Activated CD8-positive, alpha-beta T cell treated with anti-CD3 and anti-CD28 coated beads for 36 hours (primary cell): ENCODE measurements at regions not wholly inside any gene's neighbourhood (a gene's known extent, or its start where the extent isn't known, plus 50 kb on each side); places are given as distances from the start of the nearest gene placed in this dataset.

Experiments
- ATAC-seq: fragments of 200-7000 bp; cut with Tn5 transposase; one replicate; pipeline ENCODE4 v1.10.0; 2021; ENCODE audit warnings: mild to moderate bottlenecking, moderate library complexity
- CTCF ChIA-PET: fragments of 350-600 bp; sonication (Branson Sonifier 250); formaldehyde crosslinking; loops from one replicate; lab custom pipeline; 2021; ENCODE audit warnings: antibody characterized with exemption; lab: Charles Lee
- POLR2A ChIA-PET: fragments of 350-600 bp; sonication (Branson Sonifier 250); formaldehyde crosslinking; loops from one replicate; lab custom pipeline; 2021; ENCODE audit warnings: antibody characterized with exemption; lab: Charles Lee
- DNase-seq: peaks from one replicate; pipeline ENCODE4 v3.0.0-alpha.2; 2020
- H3K27ac Mint-ChIP-seq: one replicate; pipeline ENCODE4 v1.8.0; 2021; ENCODE audit warnings: mild to moderate bottlenecking, mixed read lengths
- H3K27me3 Mint-ChIP-seq: one replicate; pipeline ENCODE4 v1.8.0; 2021; ENCODE audit warnings: mixed read lengths
- H3K36me3 Mint-ChIP-seq: one replicate; pipeline ENCODE4 v1.8.0; 2021; ENCODE audit warnings: low read depth, mixed read lengths
- H3K4me1 Mint-ChIP-seq: one replicate; pipeline ENCODE4 v1.8.0; 2021; ENCODE audit warnings: low read depth, mixed read lengths
- H3K4me3 Mint-ChIP-seq: one replicate; pipeline ENCODE4 v1.8.0; 2021; ENCODE audit warnings: mild to moderate bottlenecking, moderate library complexity, mixed read lengths
- H3K9me3 Mint-ChIP-seq: one replicate; pipeline ENCODE4 v1.8.0; 2021; ENCODE audit warnings: mixed read lengths
- intact Hi-C: fragments of 100-400 bp; cut with micrococcal nuclease; formaldehyde crosslinking; loops from one replicate; pipeline ENCODE4 v1.10.0; 2022
- TF ChIP-seq, protein P1 (sequence below): fragments of 200-600 bp; IDR thresholded peaks from one replicate; pipeline ENCODE4 v1.8.0; 2022; ENCODE audit warnings: antibody characterized with exemption, mild to moderate bottlenecking

GRCh38 chr22:35150183-35151107 lies 84.5 kb downstream of the ISX start:
- peak; percentile 60 for ATAC-seq
- Mint-ChIP-seq H3K27me3 (peaks cover 27% of the 10 kb centered on the region), H3K27ac (no peak overlapping the region), H3K4me3 (no peak overlapping the region), H3K4me1 (peaks cover 4% of the 10 kb centered on the region), H3K9me3 (no peaks in the 10 kb centered on the region), H3K36me3 (no peaks in the 10 kb centered on the region)
- POLR2A ChIA-PET: no interaction called here
- intact Hi-C loops: no loop called here
- DNase-seq: peak; percentile 79
- CTCF ChIA-PET: interaction anchor here (0.6 to 2.6 kb wide), 30 partner anchors 9 to 1631 kb away, joined by 3 to 12 read pairs (median 4); no protein-coding TSS in a partner anchor
- TF ChIP-seq, protein P1, sequence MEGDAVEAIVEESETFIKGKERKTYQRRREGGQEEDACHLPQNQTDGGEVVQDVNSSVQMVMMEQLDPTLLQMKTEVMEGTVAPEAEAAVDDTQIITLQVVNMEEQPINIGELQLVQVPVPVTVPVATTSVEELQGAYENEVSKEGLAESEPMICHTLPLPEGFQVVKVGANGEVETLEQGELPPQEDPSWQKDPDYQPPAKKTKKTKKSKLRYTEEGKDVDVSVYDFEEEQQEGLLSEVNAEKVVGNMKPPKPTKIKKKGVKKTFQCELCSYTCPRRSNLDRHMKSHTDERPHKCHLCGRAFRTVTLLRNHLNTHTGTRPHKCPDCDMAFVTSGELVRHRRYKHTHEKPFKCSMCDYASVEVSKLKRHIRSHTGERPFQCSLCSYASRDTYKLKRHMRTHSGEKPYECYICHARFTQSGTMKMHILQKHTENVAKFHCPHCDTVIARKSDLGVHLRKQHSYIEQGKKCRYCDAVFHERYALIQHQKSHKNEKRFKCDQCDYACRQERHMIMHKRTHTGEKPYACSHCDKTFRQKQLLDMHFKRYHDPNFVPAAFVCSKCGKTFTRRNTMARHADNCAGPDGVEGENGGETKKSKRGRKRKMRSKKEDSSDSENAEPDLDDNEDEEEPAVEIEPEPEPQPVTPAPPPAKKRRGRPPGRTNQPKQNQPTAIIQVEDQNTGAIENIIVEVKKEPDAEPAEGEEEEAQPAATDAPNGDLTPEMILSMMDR: peak; percentile 78

- TF ChIP-seq, protein P1: no peak
- no peak for DNase-seq
- H3K9me3 Mint-ChIP-seq: no peaks in the 10 kb centered on the region
- CTCF ChIA-PET: interaction anchor here (1.2 to 1.5 kb wide), 2 partner anchors 79 to 163 kb away, joined by 3 read pairs; no protein-coding TSS in a partner anchor
- H3K27ac Mint-ChIP-seq: no peak overlapping the region
- POLR2A ChIA-PET: no interaction called here
- no peaks in the 10 kb centered on the region for H3K36me3 Mint-ChIP-seq
- ATAC-seq: no peak
- H3K27me3 Mint-ChIP-seq: peaks cover 34% of the 10 kb centered on the region
- H3K4me1 Mint-ChIP-seq: peaks cover 4% of the 10 kb centered on the region
- intact Hi-C loops: no loop called here
- no peak overlapping the region for H3K4me3 Mint-ChIP-seq
Measured at GRCh38 chr22:35152316-35152715, 86.4 kb downstream of the ISX start.

DNA sequence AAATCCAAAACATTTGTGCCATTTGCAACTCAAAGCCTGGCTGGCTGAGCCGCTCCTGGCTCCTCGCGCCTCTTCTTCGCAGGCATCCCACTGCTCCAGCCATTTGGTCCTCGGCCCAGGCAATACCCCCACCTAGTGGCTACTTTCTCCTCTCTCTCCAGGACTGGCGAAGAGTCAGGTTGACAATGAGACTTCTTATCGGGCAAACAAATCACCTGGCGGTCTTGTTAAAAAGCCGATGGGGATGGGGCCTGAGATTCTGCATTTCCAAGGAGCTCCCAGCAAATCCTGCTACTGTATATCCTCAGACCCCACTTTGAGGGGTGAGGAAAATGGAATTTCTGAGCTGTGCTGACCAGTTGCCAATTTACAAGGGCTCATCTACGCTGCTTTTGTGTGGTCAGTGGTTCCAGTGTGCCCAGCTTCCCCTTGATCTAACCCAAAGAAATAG lies 89.0 kb downstream of the ISX start:
- Mint-ChIP-seq H3K27ac (no peak overlapping the region), H3K9me3 (no peaks in the 10 kb centered on the region), H3K4me1 (peaks cover 4% of the 10 kb centered on the region), H3K4me3 (no peak overlapping the region), H3K36me3 (no peaks in the 10 kb centered on the region), H3K27me3 (peaks cover 35% of the 10 kb centered on the region)
- TF ChIP-seq, protein P1: peak; percentile 64
- ATAC-seq (no peak), DNase-seq (peak; percentile 48)
- ChIA-PET CTCF (interaction anchor here (0.7 to 1.6 kb wide), 7 partner anchors 8 to 79 kb away, joined by 3 to 5 read pairs (median 3); no protein-coding TSS in a partner anchor), POLR2A (no interaction called here)
- intact Hi-C loops: no loop called here

DNA sequence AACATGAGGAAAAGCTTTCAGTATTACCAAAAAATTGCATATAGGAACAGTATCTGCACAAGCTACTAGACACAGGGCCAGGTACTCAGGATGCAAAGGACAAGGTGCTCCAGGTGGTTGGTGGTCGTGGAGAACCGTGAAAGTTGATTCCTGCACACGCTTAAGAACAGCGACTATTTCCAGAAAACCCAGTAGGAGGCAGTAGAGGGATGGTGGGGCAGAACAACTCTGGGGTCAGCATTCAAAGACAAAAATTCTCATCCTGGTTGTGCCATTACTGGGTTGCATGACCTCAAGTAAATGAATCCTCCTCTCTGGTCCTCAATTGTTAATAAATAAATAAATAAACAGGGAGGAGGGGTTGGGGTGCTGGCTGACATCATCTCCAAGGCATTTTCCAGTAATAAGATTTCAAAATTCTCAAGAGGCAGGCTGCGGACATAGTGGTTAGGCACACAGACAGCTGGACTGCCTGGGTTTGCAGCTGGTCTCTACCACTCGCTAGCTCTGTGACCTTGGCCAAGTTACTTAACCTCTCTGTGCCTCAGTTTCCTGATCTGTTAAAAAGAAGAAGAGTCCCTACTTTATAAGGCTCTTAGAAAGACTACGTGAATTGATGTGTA lies 89.6 kb downstream of the ISX start:
- Mint-ChIP-seq H3K4me1 (peaks cover 4% of the 10 kb centered on the region), H3K9me3 (no peaks in the 10 kb centered on the region), H3K27me3 (peaks cover 37% of the 10 kb centered on the region), H3K4me3 (no peak overlapping the region), H3K27ac (no peak overlapping the region), H3K36me3 (no peaks in the 10 kb centered on the region)
- no peak for ATAC-seq
- DNase-seq: no peak
- TF ChIP-seq, protein P1: peak; percentile 20
- ChIA-PET CTCF (interaction anchor here (0.7 to 1.6 kb wide), 6 partner anchors 9 to 78 kb away, joined by 3 to 5 read pairs (median 3); no protein-coding TSS in a partner anchor), POLR2A (no interaction called here)
- intact Hi-C loops: no loop called here
